Keratinocyte (primary cell): ENCODE measurements at regions not wholly inside any gene's neighbourhood (a gene's known extent, or its start where the extent isn't known, plus 50 kb on each side); places are given as distances from the start of the nearest gene placed in this dataset.

Experiments used
- DNase-seq: peaks from one replicate; pipeline ENCODE4 v3.0.0-alpha.2; 2011; ENCODE audit warnings: low read depth, missing footprints, low spot score
- FAIRE-seq: peaks from 2 replicates; lab custom pipeline; 2011; peaks lifted over from hg19 to GRCh38; lab: Jason Lieb, UNC
- H2AFZ ChIP-seq: 2 replicates; pipeline ENCODE4 v1.6.0; 2012; ENCODE audit warnings: low read length, control low read depth, inconsistent platforms; ENCODE audit not compliant: control insufficient read depth
- H3K27ac ChIP-seq: 2 replicates; pipeline ENCODE4 v1.5.1; 2011; ENCODE audit warnings: low read length; ENCODE audit not compliant: control insufficient read depth, insufficient read depth
- H3K27me3 ChIP-seq: 3 replicates; pipeline ENCODE4 v1.6.0; 2011; ENCODE audit warnings: low read length; ENCODE audit not compliant: control insufficient read depth, insufficient read depth; ENCODE audit errors: extremely low read depth
- H3K36me3 ChIP-seq, 2 experiments: 2 replicates in 1 of 2; 3 replicates in 1 of 2; pipeline ENCODE4 v1.5.1; 2011; ENCODE audit warnings: low read length in 2 of 2, mild to moderate bottlenecking in 1 of 2; ENCODE audit not compliant: control insufficient read depth in 2 of 2, insufficient read depth in 2 of 2; ENCODE audit errors: extremely low read depth in 1 of 2
- H3K4me1 ChIP-seq: 3 replicates; pipeline ENCODE4 v1.5.1; 2011; ENCODE audit warnings: low read length; ENCODE audit not compliant: control insufficient read depth, insufficient read depth; ENCODE audit errors: extremely low read depth
- H3K4me2 ChIP-seq: 3 replicates; pipeline ENCODE4 v1.6.0; 2011; ENCODE audit warnings: low read depth, low read length; ENCODE audit not compliant: control insufficient read depth, insufficient read depth; ENCODE audit errors: extremely low read depth
- H3K4me3 ChIP-seq, 3 experiments: fragments of 200-600 bp in 1 of 3; sonication (generic) in 1 of 3; 2 replicates in 2 of 3; 3 replicates in 1 of 3; pipeline ENCODE4 v1.5.1; 2011 to 2016; ENCODE audit warnings: low read length in 3 of 3, mild to moderate bottlenecking in 3 of 3, control low read depth in 2 of 3, inconsistent platforms in 1 of 3, low read depth in 1 of 3, mixed read lengths in 1 of 3, mixed run types in 1 of 3, moderate library complexity in 1 of 3; ENCODE audit not compliant: control insufficient read depth in 2 of 3, insufficient read depth in 2 of 3; ENCODE audit errors: extremely low read depth in 1 of 3
- H3K79me2 ChIP-seq: 2 replicates; pipeline ENCODE4 v1.6.0; 2012; ENCODE audit warnings: low read length; ENCODE audit not compliant: control insufficient read depth, insufficient read depth
- H3K9ac ChIP-seq: 3 replicates; pipeline ENCODE4 v1.6.0; 2011; ENCODE audit warnings: low read length; ENCODE audit not compliant: control insufficient read depth, insufficient read depth; ENCODE audit errors: extremely low read depth
- H3K9me1 ChIP-seq: 3 replicates; pipeline ENCODE4 v1.6.0; 2011; ENCODE audit warnings: low read length; ENCODE audit not compliant: control insufficient read depth, insufficient read depth; ENCODE audit errors: extremely low read depth
- H3K9me3 ChIP-seq: 2 replicates; pipeline ENCODE4 v1.5.1; 2012; ENCODE audit warnings: low read depth, low read length; ENCODE audit not compliant: control insufficient read depth
- H4K20me1 ChIP-seq: 3 replicates; pipeline ENCODE4 v1.6.0; 2011; ENCODE audit warnings: low read length; ENCODE audit not compliant: control insufficient read depth, insufficient read depth; ENCODE audit errors: extremely low read depth
- EZH2 ChIP-seq: IDR thresholded peaks from one replicate; pipeline ENCODE4 v1.6.1; 2012; ENCODE audit warnings: inconsistent platforms, mild to moderate bottlenecking, low read length, moderate library complexity
- dilution Hi-C: fragments of 300-500 bp; cut with MboI; formaldehyde crosslinking; loops from one replicate; pipeline ENCODE4 v1.7.0; 2020; ENCODE audit warnings: low sequenced_read_pairs; ENCODE audit not compliant: extremely low pct_ligation_motif_present
- TF ChIP-seq, protein P1 (sequence below), 3 experiments: IDR thresholded peaks in 1 of 3; conservative IDR thresholded peaks in 1 of 3; optimal IDR thresholded peaks in 1 of 3; 2 replicates in 2 of 3; 3 replicates in 1 of 3; pipeline versions ENCODE3 to v1.5.1; 2011; ENCODE audit warnings: low read length in 3 of 3, mild to moderate bottlenecking in 3 of 3, moderate library complexity in 2 of 3, control low read depth in 1 of 3, inconsistent platforms in 1 of 3; ENCODE audit not compliant: insufficient read depth in 2 of 3; ENCODE audit errors: extremely low read depth in 1 of 3

DNA sequence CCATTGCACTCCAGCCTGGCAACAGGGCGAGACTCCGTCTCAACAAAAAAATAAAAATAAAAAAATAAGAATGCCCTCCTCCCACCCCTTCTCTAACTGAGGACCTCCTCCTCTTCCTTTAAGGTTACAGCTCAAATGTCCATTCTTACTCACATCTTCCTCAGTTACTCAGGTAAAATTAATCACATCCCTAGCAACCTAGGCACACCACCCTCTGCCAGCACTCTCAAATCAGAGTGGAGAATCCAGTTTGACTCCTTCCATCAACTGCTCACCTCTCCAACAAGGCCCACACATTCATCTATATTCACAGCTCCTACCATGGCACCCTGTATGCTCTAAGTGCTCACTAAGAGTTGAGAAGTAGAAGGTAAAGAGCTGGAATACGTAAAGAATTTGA lies 254.3 kb downstream of the ZEB2 start:
- H3K4me2 ChIP-seq: no peak overlapping the region
- no peak overlapping the region for H3K4me3 ChIP-seq
- no peaks in the 10 kb centered on the region for H3K9me1 ChIP-seq
- no peak overlapping the region for H2AFZ ChIP-seq
- no peaks in the 10 kb centered on the region for H3K36me3 ChIP-seq
- no peak overlapping the region for H3K27ac ChIP-seq
- H3K79me2 ChIP-seq: no peaks in the 10 kb centered on the region
- dilution Hi-C loops: no loop called here
- DNase-seq (no peak), FAIRE-seq (no peak)
- no peaks in the 10 kb centered on the region for H3K9me3 ChIP-seq
- no peaks in the 10 kb centered on the region for H3K27me3 ChIP-seq
- no peaks in the 10 kb centered on the region for H4K20me1 ChIP-seq
- H3K9ac ChIP-seq: no peak overlapping the region
- H3K4me1 ChIP-seq: no peaks in the 10 kb centered on the region
- TF ChIP-seq EZH2: no peak
- TF ChIP-seq, protein P1, sequence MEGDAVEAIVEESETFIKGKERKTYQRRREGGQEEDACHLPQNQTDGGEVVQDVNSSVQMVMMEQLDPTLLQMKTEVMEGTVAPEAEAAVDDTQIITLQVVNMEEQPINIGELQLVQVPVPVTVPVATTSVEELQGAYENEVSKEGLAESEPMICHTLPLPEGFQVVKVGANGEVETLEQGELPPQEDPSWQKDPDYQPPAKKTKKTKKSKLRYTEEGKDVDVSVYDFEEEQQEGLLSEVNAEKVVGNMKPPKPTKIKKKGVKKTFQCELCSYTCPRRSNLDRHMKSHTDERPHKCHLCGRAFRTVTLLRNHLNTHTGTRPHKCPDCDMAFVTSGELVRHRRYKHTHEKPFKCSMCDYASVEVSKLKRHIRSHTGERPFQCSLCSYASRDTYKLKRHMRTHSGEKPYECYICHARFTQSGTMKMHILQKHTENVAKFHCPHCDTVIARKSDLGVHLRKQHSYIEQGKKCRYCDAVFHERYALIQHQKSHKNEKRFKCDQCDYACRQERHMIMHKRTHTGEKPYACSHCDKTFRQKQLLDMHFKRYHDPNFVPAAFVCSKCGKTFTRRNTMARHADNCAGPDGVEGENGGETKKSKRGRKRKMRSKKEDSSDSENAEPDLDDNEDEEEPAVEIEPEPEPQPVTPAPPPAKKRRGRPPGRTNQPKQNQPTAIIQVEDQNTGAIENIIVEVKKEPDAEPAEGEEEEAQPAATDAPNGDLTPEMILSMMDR (optimal IDR thresholded peaks at IDR 0.05 in 1 of 3, IDR thresholded peaks at IDR 0.05 in 1 of 3, conservative IDR thresholded peaks at IDR 0.05 in 1 of 3; ENCODE audit: extremely low read depth in 1 of 3, insufficient read depth in 2 of 3, low read length in 3 of 3): no peak

DNA sequence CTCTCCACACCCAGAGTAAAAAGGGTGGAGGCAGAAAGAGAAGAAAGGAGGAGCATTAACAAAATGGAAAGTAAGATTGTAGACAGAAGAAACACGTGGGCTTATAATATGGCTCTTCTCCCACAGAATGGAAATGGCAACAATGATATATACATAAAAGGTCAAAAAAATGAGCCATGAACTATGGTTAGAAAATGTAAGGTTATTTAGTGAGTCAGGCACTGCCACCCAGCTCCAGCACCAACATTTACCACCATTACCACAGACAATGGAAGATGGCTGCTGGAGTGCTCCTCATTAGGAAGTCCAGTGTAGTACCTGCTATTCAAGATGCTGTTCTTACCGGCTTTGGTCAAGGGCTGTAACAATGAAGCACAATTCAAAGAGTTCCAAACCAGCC lies 258.0 kb downstream of the ZEB2 start:
- H3K9me3 ChIP-seq: no peaks in the 10 kb centered on the region
- FAIRE-seq: no peak
- H4K20me1 ChIP-seq: no peaks in the 10 kb centered on the region
- H3K27ac ChIP-seq: no peak overlapping the region
- no peak overlapping the region for H3K4me2 ChIP-seq
- H3K27me3 ChIP-seq: no peaks in the 10 kb centered on the region
- no peak for DNase-seq
- no peaks in the 10 kb centered on the region for H3K79me2 ChIP-seq
- TF ChIP-seq, protein P1 (optimal IDR thresholded peaks at IDR 0.05 in 1 of 3, IDR thresholded peaks at IDR 0.05 in 1 of 3, conservative IDR thresholded peaks at IDR 0.05 in 1 of 3; ENCODE audit: extremely low read depth in 1 of 3, insufficient read depth in 2 of 3, low read length in 3 of 3): no peak
- TF ChIP-seq EZH2: no peak
- H3K4me1 ChIP-seq: no peaks in the 10 kb centered on the region
- H3K9ac ChIP-seq: no peak overlapping the region
- dilution Hi-C loops: no loop called here
- no peaks in the 10 kb centered on the region for H3K36me3 ChIP-seq
- no peak overlapping the region for H2AFZ ChIP-seq
- no peak overlapping the region for H3K4me3 ChIP-seq
- H3K9me1 ChIP-seq: no peaks in the 10 kb centered on the region
